ENCODE measurements at regions not wholly inside any gene's neighbourhood (a gene's known extent, or its start where the extent isn't known, plus 50 kb on each side); places are given as distances from the start of the nearest gene placed in this dataset.

- no peaks in the 10 kb centered on the region for H3K4me1 ChIP-seq (ENCODE audit: insufficient read depth, low read length)
- no peaks in the 10 kb centered on the region for H3K79me2 ChIP-seq (ENCODE audit: insufficient read depth, low read length)
- peak; percentile 15 for DNase-seq (ENCODE audit: insufficient read length, low spot score, missing footprints)
- H3K27ac ChIP-seq (ENCODE audit: low read depth, low read length), result no peak overlapping the region
- H3K4me3 ChIP-seq (ENCODE audit: insufficient read depth, low read length), result no peak overlapping the region
- H3K36me3 ChIP-seq (ENCODE audit: insufficient read depth, low read length), result no peaks in the 10 kb centered on the region
- no peak for TF ChIP-seq CTCF (IDR thresholded peaks at IDR 0.05; ENCODE audit: extremely low read depth, low read depth, low read length)
- no peaks in the 10 kb centered on the region for H3K9me3 ChIP-seq (ENCODE audit: low read depth, low read length)
- no peak overlapping the region for H2AFZ ChIP-seq (ENCODE audit: low read length)
- no peak overlapping the region for H3K4me2 ChIP-seq (ENCODE audit: insufficient read depth, low read length)
- H3K27me3 ChIP-seq (ENCODE audit: insufficient read depth, low read length), result no peaks in the 10 kb centered on the region
- H4K20me1 ChIP-seq (ENCODE audit: insufficient read depth, low read length), result no peaks in the 10 kb centered on the region
These were observed 380.9 kb upstream of the RARB start for GRCh38 chr3:25046911-25047771.

GRCh38 chr3:25049304-25049703, 378.8 kb upstream of the RARB start:
- Histone ChIP-seq H3K36me3 (ENCODE audit: insufficient read depth, low read length) (no peaks in the 10 kb centered on the region), H3K9me3 (ENCODE audit: low read depth, low read length) (no peaks in the 10 kb centered on the region), H3K79me2 (ENCODE audit: insufficient read depth, low read length) (no peaks in the 10 kb centered on the region), H3K4me2 (ENCODE audit: insufficient read depth, low read length) (no peak overlapping the region), H3K4me1 (ENCODE audit: insufficient read depth, low read length) (no peaks in the 10 kb centered on the region), H3K4me3 (ENCODE audit: insufficient read depth, low read length) (no peak overlapping the region), H3K27ac (ENCODE audit: low read depth, low read length) (no peak overlapping the region), H2AFZ (ENCODE audit: low read length) (no peak overlapping the region), H3K27me3 (ENCODE audit: insufficient read depth, low read length) (no peaks in the 10 kb centered on the region), H4K20me1 (ENCODE audit: insufficient read depth, low read length) (no peaks in the 10 kb centered on the region)
- no peak for DNase-seq (ENCODE audit: insufficient read length, low spot score, missing footprints)
- TF ChIP-seq CTCF (IDR thresholded peaks at IDR 0.05; ENCODE audit: extremely low read depth, low read depth, low read length), result no peak

- H3K27me3 ChIP-seq (ENCODE audit: insufficient read depth, low read length), result no peaks in the 10 kb centered on the region
These were observed 374.7 kb upstream of the RARB start for GRCh38 chr3:25053360-25053759.

More at GRCh38 chr3:25053360-25053759, 374.7 kb upstream of the RARB start:
- no peaks in the 10 kb centered on the region for H3K9me3 ChIP-seq (ENCODE audit: low read depth, low read length)
- no peaks in the 10 kb centered on the region for H3K4me1 ChIP-seq (ENCODE audit: insufficient read depth, low read length)
- H4K20me1 ChIP-seq (ENCODE audit: insufficient read depth, low read length), result no peaks in the 10 kb centered on the region
- no peak overlapping the region for H3K4me3 ChIP-seq (ENCODE audit: insufficient read depth, low read length)
- TF ChIP-seq CTCF (IDR thresholded peaks at IDR 0.05; ENCODE audit: extremely low read depth, low read depth, low read length), result no peak
- no peak overlapping the region for H2AFZ ChIP-seq (ENCODE audit: low read length)
- no peaks in the 10 kb centered on the region for H3K36me3 ChIP-seq (ENCODE audit: insufficient read depth, low read length)
- H3K4me2 ChIP-seq (ENCODE audit: insufficient read depth, low read length), result no peak overlapping the region
- no peak overlapping the region for H3K27ac ChIP-seq (ENCODE audit: low read depth, low read length)
- no peaks in the 10 kb centered on the region for H3K79me2 ChIP-seq (ENCODE audit: insufficient read depth, low read length)
- DNase-seq (ENCODE audit: insufficient read length, low spot score, missing footprints), result no peak
